ENCODE measurements at regions not wholly inside any gene's neighbourhood (a gene's known extent, or its start where the extent isn't known, plus 50 kb on each side); places are given as distances from the start of the nearest gene placed in this dataset.

GRCh38 chr3:31170932-31171670 is 276.6 kb upstream of the GADL1 start:
- no peaks in the 10 kb centered on the region for H3K27me3 ChIP-seq
- TF ChIP-seq POLR2A (IDR thresholded peaks at IDR 0.05) (no peak), CTCF (IDR thresholded peaks at IDR 0.05) (no peak)
- no peaks in the 10 kb centered on the region for H3K4me1 ChIP-seq
- H3K27ac ChIP-seq, result no peak overlapping the region
- no peak overlapping the region for H3K4me3 ChIP-seq
- no peaks in the 10 kb centered on the region for H3K36me3 ChIP-seq
- DNase-seq, result no peak
- no peaks in the 10 kb centered on the region for H3K9me3 ChIP-seq

- no peak overlapping the region for H3K27ac ChIP-seq
- H3K27me3 ChIP-seq, result no peaks in the 10 kb centered on the region
- TF ChIP-seq CTCF (IDR thresholded peaks at IDR 0.05) (no peak), POLR2A (IDR thresholded peaks at IDR 0.05) (no peak)
- no peaks in the 10 kb centered on the region for H3K4me1 ChIP-seq
- no peaks in the 10 kb centered on the region for H3K36me3 ChIP-seq
- no peaks in the 10 kb centered on the region for H3K9me3 ChIP-seq
- DNase-seq, result no peak
- H3K4me3 ChIP-seq, result no peak overlapping the region
These were observed 277.9 kb upstream of the GADL1 start for GRCh38 chr3:31172336-31172735.

DNA sequence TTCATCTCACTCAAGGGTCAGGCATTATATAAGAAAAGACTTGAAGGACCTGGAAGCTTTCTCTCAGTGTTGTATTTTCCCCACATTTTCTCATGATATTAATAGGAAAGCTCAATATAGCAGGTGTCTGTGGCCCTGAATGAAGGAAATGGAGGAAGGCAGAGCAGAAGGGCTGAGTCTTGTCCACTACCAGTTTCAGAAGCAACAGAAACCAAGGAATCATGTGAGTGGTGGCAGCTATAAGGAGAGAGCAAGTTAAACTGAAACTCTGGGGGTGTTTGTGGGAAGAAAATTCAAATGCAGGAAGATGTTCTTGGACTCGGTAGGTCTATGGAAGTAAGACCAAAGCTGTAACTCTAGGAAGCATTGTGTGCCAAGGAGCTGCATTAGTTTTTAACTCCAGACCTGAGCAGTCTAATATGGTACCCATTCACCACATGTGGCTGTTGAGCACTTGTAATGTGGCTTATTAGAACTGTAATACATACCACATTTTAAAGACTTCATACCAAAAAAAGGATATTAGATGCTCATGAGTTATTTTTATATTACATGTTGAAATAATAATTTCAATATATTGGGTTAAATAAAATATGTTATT is 278.8 kb upstream of the GADL1 start:
- Histone ChIP-seq H3K4me1 (no peaks in the 10 kb centered on the region), H3K4me3 (no peak overlapping the region)
- no peak for TF ChIP-seq CTCF (IDR thresholded peaks at IDR 0.05)
- no peak for TF ChIP-seq POLR2A (IDR thresholded peaks at IDR 0.05)

GRCh38 chr3:31174079-31174478 is 279.6 kb upstream of the GADL1 start:
- no peak overlapping the region for H3K4me3 ChIP-seq
- no peaks in the 10 kb centered on the region for H3K4me1 ChIP-seq
- TF ChIP-seq CTCF (IDR thresholded peaks at IDR 0.05), result no peak
- no peak for TF ChIP-seq POLR2A (IDR thresholded peaks at IDR 0.05)
- no peaks in the 10 kb centered on the region for H3K36me3 ChIP-seq
- H3K27me3 ChIP-seq, result no peaks in the 10 kb centered on the region
- no peak for DNase-seq
- no peaks in the 10 kb centered on the region for H3K9me3 ChIP-seq
- H3K27ac ChIP-seq, result no peak overlapping the region

More for the DNA sequence above, 278.8 kb upstream of the GADL1 start:
- no peak for DNase-seq
- no peak overlapping the region for H3K27ac ChIP-seq
- H3K9me3 ChIP-seq, result no peaks in the 10 kb centered on the region
- H3K27me3 ChIP-seq, result no peaks in the 10 kb centered on the region
- no peaks in the 10 kb centered on the region for H3K36me3 ChIP-seq

GRCh38 chr3:31176045-31176444 is 281.6 kb upstream of the GADL1 start:
- H3K4me1 ChIP-seq, result no peaks in the 10 kb centered on the region
- no peaks in the 10 kb centered on the region for H3K27me3 ChIP-seq
- no peak overlapping the region for H3K27ac ChIP-seq
- H3K36me3 ChIP-seq, result no peaks in the 10 kb centered on the region
- no peak overlapping the region for H3K4me3 ChIP-seq
- TF ChIP-seq POLR2A (IDR thresholded peaks at IDR 0.05) (no peak), CTCF (IDR thresholded peaks at IDR 0.05) (no peak)
- no peak for DNase-seq
- H3K9me3 ChIP-seq, result no peaks in the 10 kb centered on the region

All from Peyer's patch (tissue), 4 donors.